Uterus (tissue), 3 donors: ENCODE measurements at regions not wholly inside any gene's neighbourhood (a gene's known extent, or its start where the extent isn't known, plus 50 kb on each side); places are given as distances from the start of the nearest gene placed in this dataset.
"Not testable (repeated sequence)": the region's sequence is repeated elsewhere in the genome, so short reads cannot be mapped to it uniquely, and the experiment has no call there.

Source experiments
- DNase-seq, 2 donors: peaks; one replicate each; pipeline ENCODE4 v3.0.0-alpha.2; 2019 to 2020
- H3K27ac ChIP-seq, 2 donors: fragments of 200-600 bp; sonication (generic); 1 replicate in 1 of 2; 2 replicates in 1 of 2; pipeline ENCODE4 v1.5.1; 2016 to 2018
- H3K27me3 ChIP-seq, 2 donors: fragments of 200-600 bp; sonication (generic); one replicate each; pipeline ENCODE4 v1.5.1; 2018 to 2019; ENCODE audit warnings: control low read depth in 1 of 2
- H3K36me3 ChIP-seq, 2 donors: fragments of 200-600 bp; sonication (generic); one replicate each; pipeline ENCODE4 v1.5.1; 2019; ENCODE audit warnings: control low read depth in 1 of 2
- H3K4me1 ChIP-seq, 2 donors: fragments of 200-600 bp; sonication (generic); one replicate each; pipeline ENCODE4 v1.5.1; 2018 to 2019; ENCODE audit warnings: control low read depth in 1 of 2
- H3K4me3 ChIP-seq, 2 donors: fragments of 200-600 bp; sonication (generic); 1 replicate in 1 of 2; 2 replicates in 1 of 2; pipeline ENCODE4 v1.5.1; 2018 to 2019; ENCODE audit warnings: mild to moderate bottlenecking in 1 of 2
- H3K9me3 ChIP-seq, 2 donors: fragments of 200-600 bp; sonication (generic); one replicate each; pipeline ENCODE4 v1.5.1; 2019; ENCODE audit warnings: control low read depth in 1 of 2
- CTCF ChIP-seq, 4 experiments: fragments of 200-600 bp in 2 of 4; fragments of 450-650 bp in 2 of 4; sonication (generic) in 2 of 4; IDR thresholded peaks; one replicate each; pipeline ENCODE4 v1.5.1; 2016 to 2019; ENCODE audit warnings: antibody characterized with exemption in 4 of 4, mild to moderate bottlenecking in 2 of 4, moderate library complexity in 1 of 4
- POLR2A ChIP-seq, 2 donors: fragments of 450-650 bp; IDR thresholded peaks; one replicate each; pipeline ENCODE4 v1.6.1; 2016; ENCODE audit warnings: antibody characterized with exemption in 2 of 2, mild to moderate bottlenecking in 1 of 2, moderate library complexity in 1 of 2
- intact Hi-C: fragments of 100-400 bp; cut with DNase I; formaldehyde crosslinking; loops from one replicate; pipeline ENCODE4 v1.15.1; 2023; ENCODE audit warnings: low total_unique reads
- donor health status: DM: yes; HTN: yes; CAD: no.

- Histone ChIP-seq H3K4me3 (no peak overlapping the region), H3K4me1 (no peaks in the 10 kb centered on the region), H3K27ac (no peak overlapping the region), H3K27me3 (no peaks in the 10 kb centered on the region), H3K9me3 (no peaks in the 10 kb centered on the region), H3K36me3 (no peaks in the 10 kb centered on the region)
- DNase-seq = peak; percentile 32 to 39
- intact Hi-C loops = no loop called here
- TF ChIP-seq POLR2A (IDR thresholded peaks at IDR 0.05) (no peak), CTCF (IDR thresholded peaks at IDR 0.05) (peak; percentile 24 to 61 (median 44))
These were observed 100.8 kb downstream of the FAM217A start for GRCh38 chr6:3977875-3978711.

- H3K4me3 ChIP-seq, DNase-seq, intact Hi-C loops, H3K36me3 ChIP-seq, H3K4me1 ChIP-seq, H3K27me3 ChIP-seq, H3K9me3 ChIP-seq, H3K27ac ChIP-seq: not testable (repeated sequence)
These were observed 100.0 kb downstream of the FAM217A start for GRCh38 chr6:3978966-3979365.

DNA sequence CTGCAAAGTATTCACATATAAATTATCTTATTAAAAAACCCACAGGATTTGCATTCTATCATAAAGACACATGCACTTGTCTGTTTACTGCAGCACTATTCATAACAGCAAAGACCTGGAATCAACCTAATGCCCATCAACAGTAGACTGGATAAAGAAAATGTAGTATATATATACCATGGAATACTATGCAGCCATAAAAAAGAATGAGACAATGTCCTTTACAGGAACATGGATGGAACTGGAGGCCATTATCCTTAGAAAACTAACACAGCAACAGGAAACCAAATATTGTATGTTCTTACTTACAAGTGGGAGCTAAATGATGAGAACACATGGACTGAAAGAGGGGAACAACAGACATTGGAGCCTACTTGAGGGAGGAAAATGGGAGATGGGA lies 97.0 kb downstream of the FAM217A start:
- no peak for DNase-seq
- TF ChIP-seq CTCF (IDR thresholded peaks at IDR 0.05) (no peak), POLR2A (IDR thresholded peaks at IDR 0.05) (no peak)
- no peaks in the 10 kb centered on the region for H3K36me3 ChIP-seq
- no peaks in the 10 kb centered on the region for H3K27me3 ChIP-seq
- no peaks in the 10 kb centered on the region for H3K9me3 ChIP-seq
- no peak overlapping the region for H3K27ac ChIP-seq
- intact Hi-C loops = no loop called here
- H3K4me3 ChIP-seq = no peak overlapping the region
- no peaks in the 10 kb centered on the region for H3K4me1 ChIP-seq

- no peaks in the 10 kb centered on the region for H3K36me3 ChIP-seq
- DNase-seq = no peak
- H3K4me1 ChIP-seq = no peaks in the 10 kb centered on the region
- intact Hi-C loops = no loop called here
- TF ChIP-seq CTCF (IDR thresholded peaks at IDR 0.05) (no peak), POLR2A (IDR thresholded peaks at IDR 0.05) (no peak)
- H3K4me3 ChIP-seq = no peak overlapping the region
- no peaks in the 10 kb centered on the region for H3K27me3 ChIP-seq
- no peak overlapping the region for H3K27ac ChIP-seq
- no peaks in the 10 kb centered on the region for H3K9me3 ChIP-seq
These were observed 95.2 kb downstream of the FAM217A start for GRCh38 chr6:3983778-3984177.

GRCh38 chr6:3984494-3984893 lies 94.4 kb downstream of the FAM217A start:
- intact Hi-C loops = no loop called here
- Histone ChIP-seq H3K4me1 (no peaks in the 10 kb centered on the region), H3K27ac (no peak overlapping the region), H3K36me3 (no peaks in the 10 kb centered on the region), H3K9me3 (no peaks in the 10 kb centered on the region), H3K27me3 (no peaks in the 10 kb centered on the region), H3K4me3 (no peak overlapping the region)
- no peak for DNase-seq
- TF ChIP-seq POLR2A (IDR thresholded peaks at IDR 0.05) = no peak
- TF ChIP-seq CTCF (IDR thresholded peaks at IDR 0.05) = no peak
